ENCODE measurements at regions not wholly inside any gene's neighbourhood (a gene's known extent, or its start where the extent isn't known, plus 50 kb on each side); places are given as distances from the start of the nearest gene placed in this dataset.

DNA sequence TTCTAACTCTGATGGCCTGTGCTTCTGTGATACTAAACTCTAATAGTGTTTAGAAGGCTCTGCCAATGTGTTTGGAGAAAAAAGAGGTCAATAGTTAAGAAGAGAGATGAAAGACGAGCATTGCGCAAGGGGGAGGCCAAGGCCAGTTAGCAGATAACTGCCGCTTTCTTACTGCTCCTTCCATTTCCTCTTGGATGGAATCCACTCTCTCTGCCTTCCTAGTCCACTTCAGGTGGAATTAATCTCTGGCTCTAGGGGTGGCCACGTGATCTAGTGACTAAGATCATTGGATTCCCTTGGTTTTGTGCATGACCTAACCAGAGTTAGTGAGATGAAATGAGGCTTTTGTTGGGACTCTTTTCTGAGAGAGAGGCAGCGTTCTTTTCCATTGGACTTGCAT is 148.3 kb downstream of the ACTL8 start:
- no peak overlapping the region for H3K27ac ChIP-seq
- no peak overlapping the region for H3K4me3 ChIP-seq
- H3K9me3 ChIP-seq = no peaks in the 10 kb centered on the region
- H3K27me3 ChIP-seq = no peaks in the 10 kb centered on the region
- no peaks in the 10 kb centered on the region for H3K36me3 ChIP-seq
- TF ChIP-seq POLR2A (IDR thresholded peaks at IDR 0.05) = no peak
- TF ChIP-seq, protein P1, sequence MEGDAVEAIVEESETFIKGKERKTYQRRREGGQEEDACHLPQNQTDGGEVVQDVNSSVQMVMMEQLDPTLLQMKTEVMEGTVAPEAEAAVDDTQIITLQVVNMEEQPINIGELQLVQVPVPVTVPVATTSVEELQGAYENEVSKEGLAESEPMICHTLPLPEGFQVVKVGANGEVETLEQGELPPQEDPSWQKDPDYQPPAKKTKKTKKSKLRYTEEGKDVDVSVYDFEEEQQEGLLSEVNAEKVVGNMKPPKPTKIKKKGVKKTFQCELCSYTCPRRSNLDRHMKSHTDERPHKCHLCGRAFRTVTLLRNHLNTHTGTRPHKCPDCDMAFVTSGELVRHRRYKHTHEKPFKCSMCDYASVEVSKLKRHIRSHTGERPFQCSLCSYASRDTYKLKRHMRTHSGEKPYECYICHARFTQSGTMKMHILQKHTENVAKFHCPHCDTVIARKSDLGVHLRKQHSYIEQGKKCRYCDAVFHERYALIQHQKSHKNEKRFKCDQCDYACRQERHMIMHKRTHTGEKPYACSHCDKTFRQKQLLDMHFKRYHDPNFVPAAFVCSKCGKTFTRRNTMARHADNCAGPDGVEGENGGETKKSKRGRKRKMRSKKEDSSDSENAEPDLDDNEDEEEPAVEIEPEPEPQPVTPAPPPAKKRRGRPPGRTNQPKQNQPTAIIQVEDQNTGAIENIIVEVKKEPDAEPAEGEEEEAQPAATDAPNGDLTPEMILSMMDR (IDR thresholded peaks at IDR 0.05) = no peak
- H3K4me1 ChIP-seq = no peaks in the 10 kb centered on the region
- intact Hi-C loops (cut with DNase I; ENCODE audit: low total_unique reads) = no loop called here
- no peak for DNase-seq

DNA sequence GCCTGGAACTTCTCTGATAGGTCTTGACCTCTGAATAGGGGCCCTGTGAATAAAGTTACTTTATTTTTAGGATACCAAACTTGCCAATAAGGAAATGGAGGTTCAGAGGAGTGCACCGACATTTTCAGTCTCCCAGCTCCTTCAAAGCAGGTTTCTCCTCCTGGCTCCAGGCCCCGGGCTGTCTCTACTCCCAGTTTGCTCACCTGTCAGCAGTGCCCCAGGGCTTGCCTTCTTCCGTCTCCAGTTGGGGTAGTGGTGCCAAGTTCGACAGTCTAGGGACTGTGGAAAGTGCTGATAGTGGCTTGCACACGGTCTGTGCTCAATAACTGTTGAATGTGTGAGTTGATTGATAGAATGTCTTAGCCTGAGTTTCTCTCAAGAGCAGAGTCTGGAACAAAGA is 149.2 kb downstream of the ACTL8 start:
- H3K4me3 ChIP-seq = no peak overlapping the region
- no peaks in the 10 kb centered on the region for H3K27me3 ChIP-seq
- intact Hi-C loops (cut with DNase I; ENCODE audit: low total_unique reads) = no loop called here
- no peaks in the 10 kb centered on the region for H3K4me1 ChIP-seq
- no peak overlapping the region for H3K27ac ChIP-seq
- no peak for DNase-seq
- H3K36me3 ChIP-seq = no peaks in the 10 kb centered on the region
- TF ChIP-seq POLR2A (IDR thresholded peaks at IDR 0.05) = no peak
- TF ChIP-seq, protein P1 (IDR thresholded peaks at IDR 0.05) = no peak
- H3K9me3 ChIP-seq = no peaks in the 10 kb centered on the region

DNA sequence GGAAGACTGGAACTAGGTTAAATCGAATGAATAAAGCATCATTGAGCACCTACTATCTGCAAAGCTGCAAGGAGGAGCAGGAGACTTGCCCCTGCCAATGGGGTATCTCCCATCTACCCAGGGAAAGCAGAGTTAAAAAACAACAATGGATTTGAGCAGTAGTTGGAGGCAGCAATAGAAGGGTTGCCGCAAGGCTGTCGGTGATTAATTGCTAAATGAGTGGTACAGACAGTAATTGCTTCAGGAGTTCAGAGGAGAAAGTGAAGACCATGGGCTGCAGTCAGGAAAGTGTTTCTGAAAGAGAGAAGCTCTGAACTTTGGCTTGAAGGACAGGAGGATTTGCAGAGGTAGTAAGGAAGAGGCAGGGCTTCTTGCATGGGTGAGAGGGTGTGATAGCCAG is 152.9 kb downstream of the ACTL8 start:
- Histone ChIP-seq H3K4me3 (no peak overlapping the region), H3K27ac (no peak overlapping the region), H3K4me1 (no peaks in the 10 kb centered on the region), H3K9me3 (no peaks in the 10 kb centered on the region), H3K27me3 (no peaks in the 10 kb centered on the region), H3K36me3 (no peaks in the 10 kb centered on the region)
- intact Hi-C loops (cut with DNase I; ENCODE audit: low total_unique reads) = no loop called here
- no peak for DNase-seq
- TF ChIP-seq, protein P1 (IDR thresholded peaks at IDR 0.05) = no peak
- TF ChIP-seq POLR2A (IDR thresholded peaks at IDR 0.05) = no peak

DNA sequence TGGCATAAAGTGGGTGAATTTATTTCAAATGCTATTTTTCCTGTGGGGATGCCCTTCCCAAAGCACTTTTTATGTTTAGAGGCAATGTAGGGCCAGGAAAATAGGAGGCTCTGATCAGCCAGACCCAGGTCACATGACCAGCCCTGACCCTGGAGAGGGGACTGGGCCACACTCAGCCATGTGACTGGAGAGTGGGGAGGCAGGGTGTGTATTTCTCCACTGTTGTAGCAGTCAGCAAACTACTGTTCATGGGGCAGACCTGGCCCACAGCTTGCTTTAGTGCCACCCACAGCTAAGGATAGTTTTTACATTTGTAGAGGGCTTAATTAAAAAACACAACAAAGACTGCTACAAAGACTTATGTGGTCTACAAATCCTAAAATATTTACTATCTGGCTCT is 153.8 kb downstream of the ACTL8 start:
- Histone ChIP-seq H3K4me3 (no peak overlapping the region), H3K9me3 (no peaks in the 10 kb centered on the region), H3K36me3 (no peaks in the 10 kb centered on the region), H3K4me1 (no peaks in the 10 kb centered on the region), H3K27ac (no peak overlapping the region), H3K27me3 (no peaks in the 10 kb centered on the region)
- TF ChIP-seq POLR2A (IDR thresholded peaks at IDR 0.05) = no peak
- TF ChIP-seq, protein P1 (IDR thresholded peaks at IDR 0.05) = no peak
- DNase-seq = no peak
- intact Hi-C loops (cut with DNase I; ENCODE audit: low total_unique reads) = no loop called here

DNA sequence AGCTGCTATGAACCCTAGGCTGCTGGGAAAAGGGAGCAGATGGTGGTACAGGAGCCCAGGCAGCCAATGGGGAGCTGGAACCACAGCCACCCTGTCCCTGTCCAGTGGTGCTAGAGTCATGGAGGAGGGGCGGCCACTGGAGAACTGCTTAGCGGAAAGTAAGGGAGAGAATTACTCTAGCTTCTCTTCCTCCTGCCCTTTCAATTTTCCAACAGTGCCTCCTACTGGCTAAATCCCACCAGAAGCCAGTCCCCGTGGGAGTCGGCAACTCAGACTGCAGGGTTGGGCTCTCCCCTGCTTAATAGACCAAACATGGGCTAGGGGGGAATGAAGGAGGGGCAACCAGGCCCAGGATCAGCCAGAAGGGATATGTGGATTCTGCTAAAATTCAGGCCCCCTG is 154.5 kb downstream of the ACTL8 start:
- no peak for TF ChIP-seq POLR2A (IDR thresholded peaks at IDR 0.05)
- TF ChIP-seq, protein P1 (IDR thresholded peaks at IDR 0.05) = no peak
- no peaks in the 10 kb centered on the region for H3K36me3 ChIP-seq

More for the DNA sequence above, 154.5 kb downstream of the ACTL8 start:
- H3K4me3 ChIP-seq = no peak overlapping the region
- H3K4me1 ChIP-seq = no peaks in the 10 kb centered on the region
- no peaks in the 10 kb centered on the region for H3K27me3 ChIP-seq
- H3K27ac ChIP-seq = no peak overlapping the region
- intact Hi-C loops (cut with DNase I; ENCODE audit: low total_unique reads) = no loop called here
- H3K9me3 ChIP-seq = no peaks in the 10 kb centered on the region
- no peak for DNase-seq

All from uterus (tissue), 3 donors.